ENCODE measurements at regions not wholly inside any gene's neighbourhood (a gene's known extent, or its start where the extent isn't known, plus 50 kb on each side); places are given as distances from the start of the nearest gene placed in this dataset.

DNA sequence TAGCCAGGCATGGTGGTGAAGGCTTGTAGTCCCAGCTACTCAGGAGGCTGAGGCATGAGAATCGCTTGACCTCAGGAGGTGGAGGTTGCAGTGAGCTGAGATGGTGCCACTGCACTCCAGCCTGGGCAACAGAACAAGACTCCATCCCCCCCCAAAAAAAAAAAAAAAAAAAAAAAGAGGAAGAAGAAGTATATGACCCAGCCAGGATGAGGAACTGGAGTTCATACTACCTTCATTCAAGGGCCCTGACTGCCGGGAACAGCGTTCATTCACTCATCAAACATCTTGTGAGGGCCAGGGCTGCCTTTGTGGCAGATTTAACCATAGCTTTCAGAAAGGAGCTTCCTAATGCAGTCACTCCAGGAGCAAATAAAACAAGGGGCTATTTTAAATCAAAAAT is 127.6 kb downstream of the MRPS6 start:
- TF ChIP-seq CTCF (IDR thresholded peaks at IDR 0.05) (no peak), EP300 (IDR thresholded peaks at IDR 0.05) (no peak), POLR2AphosphoS5 (IDR thresholded peaks at IDR 0.05) (no peak)
